ENCODE measurements at regions not wholly inside any gene's neighbourhood (a gene's known extent, or its start where the extent isn't known, plus 50 kb on each side); places are given as distances from the start of the nearest gene placed in this dataset.

DNA sequence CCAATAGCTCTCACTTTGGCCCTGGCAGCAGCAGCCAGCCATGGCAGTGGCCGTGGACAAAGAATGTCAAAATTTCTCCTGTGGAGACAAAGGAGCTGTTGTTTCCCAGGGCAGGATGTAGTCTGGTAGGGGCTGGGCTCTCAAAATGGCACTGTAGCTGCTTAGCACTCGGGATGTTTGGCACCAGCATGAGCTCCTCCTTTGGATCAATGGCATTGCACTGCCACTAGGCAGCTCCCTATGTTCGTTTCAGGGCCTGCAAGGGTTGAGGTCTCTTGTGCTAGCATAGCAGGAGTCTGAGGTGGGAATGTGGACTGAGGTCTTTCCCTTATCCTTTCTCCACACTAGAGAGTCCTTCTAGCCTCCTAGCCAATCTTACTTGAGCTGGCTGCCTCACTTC lies 948.8 kb upstream of the FAM98A start:
- H3K27ac ChIP-seq (ENCODE audit: extremely low read depth, low read depth, low read length): no peak overlapping the region
- CTCF ChIA-PET: interaction anchor here (1.0 kb wide), 1 partner anchor 535 kb away, joined by 3 read pairs; no protein-coding TSS in a partner anchor
- no peaks in the 10 kb centered on the region for H3K36me3 ChIP-seq (ENCODE audit: control insufficient read depth in 2 of 2, insufficient read depth in 1 of 2, low read length in 2 of 2)
- POLR2A ChIA-PET: no interaction called here
- TF ChIP-seq ZNF324 (tag by site-specific recombination; IDR thresholded peaks at IDR 0.05) (no peak), ZNF112 (tag by site-specific recombination; IDR thresholded peaks at IDR 0.05) (no peak), ZFHX2 (tag by site-specific recombination; conservative IDR thresholded peaks at IDR 0.05) (no peak), ZNF521 (tag by site-specific recombination; IDR thresholded peaks at IDR 0.05) (no peak), ZNF571 (tag by site-specific recombination; IDR thresholded peaks at IDR 0.05) (no peak), ZNF37A (tag by site-specific recombination; IDR thresholded peaks at IDR 0.05) (no peak), ZNF555 (tag by site-specific recombination; conservative IDR thresholded peaks at IDR 0.05) (no peak), TCF7L2 (IDR thresholded peaks at IDR 0.05; ENCODE audit: borderline replicate concordance, low read depth, low read length) (no peak), ZBTB48 (tag by site-specific recombination; IDR thresholded peaks at IDR 0.05) (no peak), ZNF274 (IDR thresholded peaks at IDR 0.05; ENCODE audit: low read length) (no peak), ZNF274 (tag by site-specific recombination; IDR thresholded peaks at IDR 0.05; ENCODE audit: borderline replicate concordance) (no peak), BCL11A (tag by site-specific recombination; IDR thresholded peaks at IDR 0.05; ENCODE audit: low read depth) (no peak), ZNF530 (tag by site-specific recombination; IDR thresholded peaks at IDR 0.05; ENCODE audit: low read depth) (no peak), ZNF423 (tag by site-specific recombination; IDR thresholded peaks at IDR 0.05) (no peak), ZNF777 (tag by site-specific recombination; IDR thresholded peaks at IDR 0.05; ENCODE audit: borderline replicate concordance) (no peak), ZNF843 (tag by site-specific recombination; IDR thresholded peaks at IDR 0.05) (no peak), ZBTB7A (tag by site-specific recombination; IDR thresholded peaks at IDR 0.05; ENCODE audit: low read depth) (no peak)
- TF ChIP-seq, protein P1, sequence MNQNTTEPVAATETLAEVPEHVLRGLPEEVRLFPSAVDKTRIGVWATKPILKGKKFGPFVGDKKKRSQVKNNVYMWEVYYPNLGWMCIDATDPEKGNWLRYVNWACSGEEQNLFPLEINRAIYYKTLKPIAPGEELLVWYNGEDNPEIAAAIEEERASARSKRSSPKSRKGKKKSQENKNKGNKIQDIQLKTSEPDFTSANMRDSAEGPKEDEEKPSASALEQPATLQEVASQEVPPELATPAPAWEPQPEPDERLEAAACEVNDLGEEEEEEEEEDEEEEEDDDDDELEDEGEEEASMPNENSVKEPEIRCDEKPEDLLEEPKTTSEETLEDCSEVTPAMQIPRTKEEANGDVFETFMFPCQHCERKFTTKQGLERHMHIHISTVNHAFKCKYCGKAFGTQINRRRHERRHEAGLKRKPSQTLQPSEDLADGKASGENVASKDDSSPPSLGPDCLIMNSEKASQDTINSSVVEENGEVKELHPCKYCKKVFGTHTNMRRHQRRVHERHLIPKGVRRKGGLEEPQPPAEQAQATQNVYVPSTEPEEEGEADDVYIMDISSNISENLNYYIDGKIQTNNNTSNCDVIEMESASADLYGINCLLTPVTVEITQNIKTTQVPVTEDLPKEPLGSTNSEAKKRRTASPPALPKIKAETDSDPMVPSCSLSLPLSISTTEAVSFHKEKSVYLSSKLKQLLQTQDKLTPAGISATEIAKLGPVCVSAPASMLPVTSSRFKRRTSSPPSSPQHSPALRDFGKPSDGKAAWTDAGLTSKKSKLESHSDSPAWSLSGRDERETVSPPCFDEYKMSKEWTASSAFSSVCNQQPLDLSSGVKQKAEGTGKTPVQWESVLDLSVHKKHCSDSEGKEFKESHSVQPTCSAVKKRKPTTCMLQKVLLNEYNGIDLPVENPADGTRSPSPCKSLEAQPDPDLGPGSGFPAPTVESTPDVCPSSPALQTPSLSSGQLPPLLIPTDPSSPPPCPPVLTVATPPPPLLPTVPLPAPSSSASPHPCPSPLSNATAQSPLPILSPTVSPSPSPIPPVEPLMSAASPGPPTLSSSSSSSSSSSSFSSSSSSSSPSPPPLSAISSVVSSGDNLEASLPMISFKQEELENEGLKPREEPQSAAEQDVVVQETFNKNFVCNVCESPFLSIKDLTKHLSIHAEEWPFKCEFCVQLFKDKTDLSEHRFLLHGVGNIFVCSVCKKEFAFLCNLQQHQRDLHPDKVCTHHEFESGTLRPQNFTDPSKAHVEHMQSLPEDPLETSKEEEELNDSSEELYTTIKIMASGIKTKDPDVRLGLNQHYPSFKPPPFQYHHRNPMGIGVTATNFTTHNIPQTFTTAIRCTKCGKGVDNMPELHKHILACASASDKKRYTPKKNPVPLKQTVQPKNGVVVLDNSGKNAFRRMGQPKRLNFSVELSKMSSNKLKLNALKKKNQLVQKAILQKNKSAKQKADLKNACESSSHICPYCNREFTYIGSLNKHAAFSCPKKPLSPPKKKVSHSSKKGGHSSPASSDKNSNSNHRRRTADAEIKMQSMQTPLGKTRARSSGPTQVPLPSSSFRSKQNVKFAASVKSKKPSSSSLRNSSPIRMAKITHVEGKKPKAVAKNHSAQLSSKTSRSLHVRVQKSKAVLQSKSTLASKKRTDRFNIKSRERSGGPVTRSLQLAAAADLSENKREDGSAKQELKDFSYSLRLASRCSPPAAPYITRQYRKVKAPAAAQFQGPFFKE (tag by site-specific recombination; IDR thresholded peaks at IDR 0.05; ENCODE audit: borderline replicate concordance): no peak
- TF ChIP-seq, protein P2, sequence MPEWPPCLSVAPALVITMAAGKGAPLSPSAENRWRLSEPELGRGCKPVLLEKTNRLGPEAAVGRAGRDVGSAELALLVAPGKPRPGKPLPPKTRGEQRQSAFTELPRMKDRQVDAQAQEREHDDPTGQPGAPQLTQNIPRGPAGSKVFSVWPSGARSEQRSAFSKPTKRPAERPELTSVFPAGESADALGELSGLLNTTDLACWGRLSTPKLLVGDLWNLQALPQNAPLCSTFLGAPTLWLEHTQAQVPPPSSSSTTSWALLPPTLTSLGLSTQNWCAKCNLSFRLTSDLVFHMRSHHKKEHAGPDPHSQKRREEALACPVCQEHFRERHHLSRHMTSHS (tag by site-specific recombination; IDR thresholded peaks at IDR 0.05): no peak
- TF ChIP-seq, protein P3, sequence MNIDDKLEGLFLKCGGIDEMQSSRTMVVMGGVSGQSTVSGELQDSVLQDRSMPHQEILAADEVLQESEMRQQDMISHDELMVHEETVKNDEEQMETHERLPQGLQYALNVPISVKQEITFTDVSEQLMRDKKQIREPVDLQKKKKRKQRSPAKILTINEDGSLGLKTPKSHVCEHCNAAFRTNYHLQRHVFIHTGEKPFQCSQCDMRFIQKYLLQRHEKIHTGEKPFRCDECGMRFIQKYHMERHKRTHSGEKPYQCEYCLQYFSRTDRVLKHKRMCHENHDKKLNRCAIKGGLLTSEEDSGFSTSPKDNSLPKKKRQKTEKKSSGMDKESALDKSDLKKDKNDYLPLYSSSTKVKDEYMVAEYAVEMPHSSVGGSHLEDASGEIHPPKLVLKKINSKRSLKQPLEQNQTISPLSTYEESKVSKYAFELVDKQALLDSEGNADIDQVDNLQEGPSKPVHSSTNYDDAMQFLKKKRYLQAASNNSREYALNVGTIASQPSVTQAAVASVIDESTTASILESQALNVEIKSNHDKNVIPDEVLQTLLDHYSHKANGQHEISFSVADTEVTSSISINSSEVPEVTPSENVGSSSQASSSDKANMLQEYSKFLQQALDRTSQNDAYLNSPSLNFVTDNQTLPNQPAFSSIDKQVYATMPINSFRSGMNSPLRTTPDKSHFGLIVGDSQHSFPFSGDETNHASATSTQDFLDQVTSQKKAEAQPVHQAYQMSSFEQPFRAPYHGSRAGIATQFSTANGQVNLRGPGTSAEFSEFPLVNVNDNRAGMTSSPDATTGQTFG (tag by site-specific recombination; IDR thresholded peaks at IDR 0.05; ENCODE audit: borderline replicate concordance): no peak
- TF ChIP-seq, protein P4, sequence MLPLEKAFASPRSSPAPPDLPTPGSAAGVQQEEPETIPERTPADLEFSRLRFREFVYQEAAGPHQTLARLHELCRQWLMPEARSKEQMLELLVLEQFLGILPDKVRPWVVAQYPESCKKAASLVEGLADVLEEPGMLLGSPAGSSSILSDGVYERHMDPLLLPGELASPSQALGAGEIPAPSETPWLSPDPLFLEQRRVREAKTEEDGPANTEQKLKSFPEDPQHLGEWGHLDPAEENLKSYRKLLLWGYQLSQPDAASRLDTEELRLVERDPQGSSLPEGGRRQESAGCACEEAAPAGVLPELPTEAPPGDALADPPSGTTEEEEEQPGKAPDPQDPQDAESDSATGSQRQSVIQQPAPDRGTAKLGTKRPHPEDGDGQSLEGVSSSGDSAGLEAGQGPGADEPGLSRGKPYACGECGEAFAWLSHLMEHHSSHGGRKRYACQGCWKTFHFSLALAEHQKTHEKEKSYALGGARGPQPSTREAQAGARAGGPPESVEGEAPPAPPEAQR (tag by site-specific recombination; IDR thresholded peaks at IDR 0.05): no peak
- no peaks in the 10 kb centered on the region for H3K4me1 ChIP-seq (ENCODE audit: control insufficient read depth, insufficient read depth, low read length)
- H3K4me3 ChIP-seq (ENCODE audit: low read depth, low read length): no peak overlapping the region
- H3K9me3 ChIP-seq (ENCODE audit: control insufficient read depth, insufficient read depth, low read depth, low read length): no peaks in the 10 kb centered on the region

Data from HEK293 (cell line).